Ishikawa (cell line): ENCODE measurements at regions not wholly inside any gene's neighbourhood (a gene's known extent, or its start where the extent isn't known, plus 50 kb on each side); places are given as distances from the start of the nearest gene placed in this dataset.

ENCODE experiments used
- CREB1 ChIP-seq: IDR thresholded peaks from 2 replicates; pipeline ENCODE4 v1.6.1; 2012; ENCODE audit warnings: low read depth
- EP300 ChIP-seq: IDR thresholded peaks from 2 replicates; pipeline ENCODE4 v1.6.1; 2012; ENCODE audit warnings: borderline replicate concordance
- FOXM1 ChIP-seq: IDR thresholded peaks from 2 replicates; pipeline ENCODE4 v1.6.1; 2012; ENCODE audit warnings: low read depth, borderline replicate concordance
- NFIC ChIP-seq: IDR thresholded peaks from 2 replicates; pipeline ENCODE4 v1.6.1; 2012
- RAD21 ChIP-seq: IDR thresholded peaks from 2 replicates; pipeline ENCODE4 v1.6.1; 2012; ENCODE audit warnings: low read depth
- TAF1 ChIP-seq: IDR thresholded peaks from 2 replicates; pipeline ENCODE4 v1.6.1; 2012; ENCODE audit warnings: low read depth, mild to moderate bottlenecking
- TCF12 ChIP-seq: IDR thresholded peaks from 2 replicates; pipeline ENCODE4 v1.6.1; 2012; ENCODE audit warnings: low read depth
- TF ChIP-seq, protein P1 (sequence below): IDR thresholded peaks from 2 replicates; pipeline ENCODE4 v1.6.1; 2012; ENCODE audit warnings: low read depth, mild to moderate bottlenecking

DNA sequence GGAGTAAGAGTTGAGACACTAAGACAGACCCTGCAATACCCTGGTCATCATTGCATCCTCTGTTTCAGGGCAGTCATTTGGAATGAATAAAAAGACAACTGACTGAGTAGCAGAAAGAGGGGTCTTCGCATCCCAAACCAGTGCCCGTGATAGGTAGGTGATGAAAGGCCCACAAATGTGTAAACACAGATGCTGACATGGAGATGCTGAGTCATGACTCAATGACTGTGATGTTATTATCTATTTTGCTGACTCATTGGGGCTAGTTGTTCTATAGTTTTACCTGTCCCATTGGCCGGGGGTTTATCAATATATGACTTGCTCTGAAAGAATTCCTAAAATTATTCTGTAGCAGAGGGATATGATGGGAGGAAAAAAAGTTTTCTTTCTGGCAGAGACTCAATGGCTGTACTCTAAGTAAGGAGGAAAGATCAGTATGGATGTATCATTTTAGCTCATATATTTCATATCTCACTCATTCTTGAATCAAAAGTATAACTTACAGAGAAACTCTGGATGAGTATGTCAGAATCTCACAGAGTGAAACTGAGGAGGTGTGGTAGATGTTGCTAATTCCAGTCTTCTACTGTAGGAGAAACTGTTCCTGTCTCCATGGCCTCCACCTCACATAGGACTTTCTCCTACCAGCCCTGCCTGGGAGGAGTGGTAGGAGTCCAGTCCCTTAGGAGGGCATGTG lies 119.9 kb upstream of the PREP start:
- no peak for TF ChIP-seq TCF12
- TF ChIP-seq TAF1: no peak
- TF ChIP-seq FOXM1: no peak
- no peak for TF ChIP-seq NFIC
- no peak for TF ChIP-seq EP300
- TF ChIP-seq RAD21: no peak
- TF ChIP-seq, protein P1, sequence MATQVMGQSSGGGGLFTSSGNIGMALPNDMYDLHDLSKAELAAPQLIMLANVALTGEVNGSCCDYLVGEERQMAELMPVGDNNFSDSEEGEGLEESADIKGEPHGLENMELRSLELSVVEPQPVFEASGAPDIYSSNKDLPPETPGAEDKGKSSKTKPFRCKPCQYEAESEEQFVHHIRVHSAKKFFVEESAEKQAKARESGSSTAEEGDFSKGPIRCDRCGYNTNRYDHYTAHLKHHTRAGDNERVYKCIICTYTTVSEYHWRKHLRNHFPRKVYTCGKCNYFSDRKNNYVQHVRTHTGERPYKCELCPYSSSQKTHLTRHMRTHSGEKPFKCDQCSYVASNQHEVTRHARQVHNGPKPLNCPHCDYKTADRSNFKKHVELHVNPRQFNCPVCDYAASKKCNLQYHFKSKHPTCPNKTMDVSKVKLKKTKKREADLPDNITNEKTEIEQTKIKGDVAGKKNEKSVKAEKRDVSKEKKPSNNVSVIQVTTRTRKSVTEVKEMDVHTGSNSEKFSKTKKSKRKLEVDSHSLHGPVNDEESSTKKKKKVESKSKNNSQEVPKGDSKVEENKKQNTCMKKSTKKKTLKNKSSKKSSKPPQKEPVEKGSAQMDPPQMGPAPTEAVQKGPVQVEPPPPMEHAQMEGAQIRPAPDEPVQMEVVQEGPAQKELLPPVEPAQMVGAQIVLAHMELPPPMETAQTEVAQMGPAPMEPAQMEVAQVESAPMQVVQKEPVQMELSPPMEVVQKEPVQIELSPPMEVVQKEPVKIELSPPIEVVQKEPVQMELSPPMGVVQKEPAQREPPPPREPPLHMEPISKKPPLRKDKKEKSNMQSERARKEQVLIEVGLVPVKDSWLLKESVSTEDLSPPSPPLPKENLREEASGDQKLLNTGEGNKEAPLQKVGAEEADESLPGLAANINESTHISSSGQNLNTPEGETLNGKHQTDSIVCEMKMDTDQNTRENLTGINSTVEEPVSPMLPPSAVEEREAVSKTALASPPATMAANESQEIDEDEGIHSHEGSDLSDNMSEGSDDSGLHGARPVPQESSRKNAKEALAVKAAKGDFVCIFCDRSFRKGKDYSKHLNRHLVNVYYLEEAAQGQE: no peak
- TF ChIP-seq CREB1: no peak
